Fibroblast of lung (primary cell): ENCODE measurements at regions not wholly inside any gene's neighbourhood (a gene's known extent, or its start where the extent isn't known, plus 50 kb on each side); places are given as distances from the start of the nearest gene placed in this dataset.

ENCODE experiments used
- DNase-seq, 2 donors: peaks; one replicate each; pipeline versions ENCODE4 v3.0.0 to v3.0.0-alpha.2; 2010; ENCODE audit warnings: low read depth in 2 of 2
- H2AFZ ChIP-seq: 2 replicates; pipeline ENCODE4 v1.5.1; 2012; ENCODE audit warnings: low read length, control low read depth, inconsistent platforms
- H3K27ac ChIP-seq: 2 replicates; pipeline ENCODE4 v1.5.1; 2011; ENCODE audit warnings: low read length, control low read depth; ENCODE audit not compliant: insufficient read depth
- H3K27me3 ChIP-seq: 2 replicates; pipeline ENCODE4 v1.5.1; 2011; ENCODE audit warnings: mild to moderate bottlenecking, low read length; ENCODE audit not compliant: control insufficient read depth, insufficient read depth
- H3K36me3 ChIP-seq: 2 replicates; pipeline ENCODE4 v1.5.1; 2011; ENCODE audit warnings: low read length; ENCODE audit not compliant: control insufficient read depth, insufficient read depth
- H3K4me1 ChIP-seq: 2 replicates; pipeline ENCODE4 v1.5.1; 2011; ENCODE audit warnings: low read length; ENCODE audit not compliant: control insufficient read depth, insufficient read depth; ENCODE audit errors: extremely low read depth
- H3K4me2 ChIP-seq: 2 replicates; pipeline ENCODE4 v1.5.1; 2011; ENCODE audit warnings: low read length, control low read depth; ENCODE audit not compliant: insufficient read depth; ENCODE audit errors: extremely low read depth
- H3K4me3 ChIP-seq, 4 experiments: fragments of 200-600 bp in 1 of 4; sonication (generic) in 1 of 4; replicated peaks in 1 of 4; 2 replicates each; pipeline ENCODE4 v1.5.1; 2011 to 2016; ENCODE audit warnings: low read length in 4 of 4, low read depth in 3 of 4, mild to moderate bottlenecking in 3 of 4, control low read depth in 2 of 4, inconsistent platforms in 1 of 4, mixed read lengths in 1 of 4; ENCODE audit not compliant: insufficient read depth in 1 of 4; ENCODE audit errors: control extremely low read depth in 1 of 4
- H3K79me2 ChIP-seq: 2 replicates; pipeline ENCODE4 v1.5.1; 2012; ENCODE audit warnings: mild to moderate bottlenecking, low read length, inconsistent platforms; ENCODE audit not compliant: control insufficient read depth, insufficient read depth
- H3K9ac ChIP-seq: 2 replicates; pipeline ENCODE4 v1.5.1; 2011; ENCODE audit warnings: mild to moderate bottlenecking, low read length, control low read depth; ENCODE audit not compliant: insufficient read depth
- H3K9me3 ChIP-seq: 2 replicates; pipeline ENCODE4 v1.5.1; 2012; ENCODE audit warnings: low read depth, low read length; ENCODE audit not compliant: control insufficient read depth, insufficient read depth
- H4K20me1 ChIP-seq: 2 replicates; pipeline ENCODE4 v1.5.1; 2011; ENCODE audit warnings: low read length; ENCODE audit not compliant: control insufficient read depth, insufficient read depth; ENCODE audit errors: extremely low read depth
- EZH2 ChIP-seq: IDR thresholded peaks from 2 replicates; pipeline ENCODE4 v1.5.1; 2012; ENCODE audit warnings: low read length, control low read depth, mild to moderate bottlenecking; ENCODE audit errors: missing control alignments
- TF ChIP-seq, protein P1 (sequence below), 2 donors: IDR thresholded peaks in 1 of 2; conservative IDR thresholded peaks in 1 of 2; 1 replicate in 1 of 2; 2 replicates in 1 of 2; pipeline ENCODE4 v1.5.1; 2011 to 2012; ENCODE audit warnings: low read length in 2 of 2, control low read depth in 1 of 2, inconsistent platforms in 1 of 2, low read depth in 1 of 2, mild to moderate bottlenecking in 1 of 2

DNA sequence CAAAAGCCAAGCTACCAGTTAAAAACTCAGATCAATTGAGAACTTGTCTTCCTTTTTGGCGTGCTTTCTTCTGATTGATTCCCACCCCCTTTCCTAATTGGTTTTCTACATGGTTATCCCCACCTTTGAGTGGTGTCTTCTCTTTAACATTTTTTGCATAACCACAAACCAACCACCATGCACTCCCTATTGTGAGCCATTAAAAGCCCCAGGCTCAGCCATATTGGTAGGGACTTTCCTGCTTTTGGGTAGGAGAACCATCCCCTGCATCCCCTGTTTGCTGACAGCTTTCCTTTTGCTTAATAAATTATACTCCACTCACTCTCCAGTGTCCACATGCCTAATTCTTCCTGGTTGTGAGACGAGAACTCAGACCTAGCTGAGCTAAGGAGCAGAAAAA is 1651.4 kb upstream of the IGFBP7 start:
- Histone ChIP-seq H3K27ac (no peak overlapping the region), H3K36me3 (no peaks in the 10 kb centered on the region), H2AFZ (no peak overlapping the region), H3K9ac (no peak overlapping the region), H3K4me1 (no peaks in the 10 kb centered on the region), H3K79me2 (no peaks in the 10 kb centered on the region), H3K4me2 (no peak overlapping the region), H3K4me3 (no peak overlapping the region), H3K9me3 (no peaks in the 10 kb centered on the region), H4K20me1 (no peaks in the 10 kb centered on the region), H3K27me3 (no peaks in the 10 kb centered on the region)
- TF ChIP-seq, protein P1, sequence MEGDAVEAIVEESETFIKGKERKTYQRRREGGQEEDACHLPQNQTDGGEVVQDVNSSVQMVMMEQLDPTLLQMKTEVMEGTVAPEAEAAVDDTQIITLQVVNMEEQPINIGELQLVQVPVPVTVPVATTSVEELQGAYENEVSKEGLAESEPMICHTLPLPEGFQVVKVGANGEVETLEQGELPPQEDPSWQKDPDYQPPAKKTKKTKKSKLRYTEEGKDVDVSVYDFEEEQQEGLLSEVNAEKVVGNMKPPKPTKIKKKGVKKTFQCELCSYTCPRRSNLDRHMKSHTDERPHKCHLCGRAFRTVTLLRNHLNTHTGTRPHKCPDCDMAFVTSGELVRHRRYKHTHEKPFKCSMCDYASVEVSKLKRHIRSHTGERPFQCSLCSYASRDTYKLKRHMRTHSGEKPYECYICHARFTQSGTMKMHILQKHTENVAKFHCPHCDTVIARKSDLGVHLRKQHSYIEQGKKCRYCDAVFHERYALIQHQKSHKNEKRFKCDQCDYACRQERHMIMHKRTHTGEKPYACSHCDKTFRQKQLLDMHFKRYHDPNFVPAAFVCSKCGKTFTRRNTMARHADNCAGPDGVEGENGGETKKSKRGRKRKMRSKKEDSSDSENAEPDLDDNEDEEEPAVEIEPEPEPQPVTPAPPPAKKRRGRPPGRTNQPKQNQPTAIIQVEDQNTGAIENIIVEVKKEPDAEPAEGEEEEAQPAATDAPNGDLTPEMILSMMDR (conservative IDR thresholded peaks at IDR 0.05 in 1 of 2, IDR thresholded peaks at IDR 0.05 in 1 of 2; ENCODE audit: low read depth in 1 of 2, low read length in 2 of 2): no peak
- TF ChIP-seq EZH2: no peak
- no peak for DNase-seq

DNA sequence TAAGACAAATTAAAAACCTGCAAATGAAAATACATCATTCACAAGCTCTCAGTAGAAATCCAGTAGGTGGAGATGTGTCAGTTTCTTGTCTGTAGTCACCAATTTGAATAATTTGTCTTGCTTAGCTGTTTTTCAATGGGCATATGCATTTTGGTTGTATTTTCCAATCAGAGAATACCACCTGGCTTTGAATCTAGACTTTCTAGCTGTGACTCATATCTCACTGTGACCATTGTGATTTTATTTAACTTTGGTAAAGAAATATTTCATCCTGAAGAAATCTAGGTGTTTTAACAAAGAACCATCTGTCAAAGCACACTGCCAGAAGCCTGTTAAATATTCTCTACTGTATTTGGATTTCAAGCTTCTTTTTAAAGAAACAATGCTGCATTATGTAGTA is 1650.6 kb upstream of the IGFBP7 start:
- no peak for DNase-seq
- H4K20me1 ChIP-seq: no peaks in the 10 kb centered on the region
- TF ChIP-seq, protein P1 (conservative IDR thresholded peaks at IDR 0.05 in 1 of 2, IDR thresholded peaks at IDR 0.05 in 1 of 2; ENCODE audit: low read depth in 1 of 2, low read length in 2 of 2): no peak
- no peak for TF ChIP-seq EZH2
- no peaks in the 10 kb centered on the region for H3K79me2 ChIP-seq
- no peaks in the 10 kb centered on the region for H3K9me3 ChIP-seq
- H3K36me3 ChIP-seq: no peaks in the 10 kb centered on the region
- H3K27ac ChIP-seq: no peak overlapping the region
- no peak overlapping the region for H3K9ac ChIP-seq
- H2AFZ ChIP-seq: no peak overlapping the region
- no peaks in the 10 kb centered on the region for H3K27me3 ChIP-seq
- no peak overlapping the region for H3K4me3 ChIP-seq
- no peak overlapping the region for H3K4me2 ChIP-seq
- H3K4me1 ChIP-seq: no peaks in the 10 kb centered on the region

DNA sequence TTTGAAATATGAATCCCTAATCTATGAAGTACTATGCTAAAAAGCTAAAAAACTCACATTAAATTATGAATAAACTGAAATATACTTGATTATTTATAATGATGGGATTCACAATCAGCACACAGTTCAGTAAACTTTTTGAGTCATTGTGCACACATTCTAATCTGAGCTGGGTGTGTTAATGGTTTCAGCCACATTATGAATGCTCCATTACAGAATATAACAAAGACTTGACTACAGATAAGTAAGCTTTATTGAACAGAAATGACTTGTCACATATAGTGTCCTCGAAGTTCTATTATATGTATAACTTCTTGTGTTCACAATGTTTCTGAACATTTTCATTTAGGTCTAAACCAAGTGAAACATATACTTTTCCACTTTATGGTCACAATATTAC is 1649.9 kb upstream of the IGFBP7 start:
- H3K79me2 ChIP-seq: no peaks in the 10 kb centered on the region
- no peak for DNase-seq
- no peaks in the 10 kb centered on the region for H3K9me3 ChIP-seq
- no peak overlapping the region for H2AFZ ChIP-seq
- H3K27ac ChIP-seq: no peak overlapping the region
- TF ChIP-seq, protein P1 (conservative IDR thresholded peaks at IDR 0.05 in 1 of 2, IDR thresholded peaks at IDR 0.05 in 1 of 2; ENCODE audit: low read depth in 1 of 2, low read length in 2 of 2): no peak
- TF ChIP-seq EZH2: no peak
- H3K27me3 ChIP-seq: no peaks in the 10 kb centered on the region
- H4K20me1 ChIP-seq: no peaks in the 10 kb centered on the region
- no peak overlapping the region for H3K4me3 ChIP-seq
- H3K4me2 ChIP-seq: no peak overlapping the region
- no peaks in the 10 kb centered on the region for H3K36me3 ChIP-seq
- no peak overlapping the region for H3K9ac ChIP-seq
- H3K4me1 ChIP-seq: no peaks in the 10 kb centered on the region
